ENCODE measurements at regions not wholly inside any gene's neighbourhood (a gene's known extent, or its start where the extent isn't known, plus 50 kb on each side); places are given as distances from the start of the nearest gene placed in this dataset.

DNA sequence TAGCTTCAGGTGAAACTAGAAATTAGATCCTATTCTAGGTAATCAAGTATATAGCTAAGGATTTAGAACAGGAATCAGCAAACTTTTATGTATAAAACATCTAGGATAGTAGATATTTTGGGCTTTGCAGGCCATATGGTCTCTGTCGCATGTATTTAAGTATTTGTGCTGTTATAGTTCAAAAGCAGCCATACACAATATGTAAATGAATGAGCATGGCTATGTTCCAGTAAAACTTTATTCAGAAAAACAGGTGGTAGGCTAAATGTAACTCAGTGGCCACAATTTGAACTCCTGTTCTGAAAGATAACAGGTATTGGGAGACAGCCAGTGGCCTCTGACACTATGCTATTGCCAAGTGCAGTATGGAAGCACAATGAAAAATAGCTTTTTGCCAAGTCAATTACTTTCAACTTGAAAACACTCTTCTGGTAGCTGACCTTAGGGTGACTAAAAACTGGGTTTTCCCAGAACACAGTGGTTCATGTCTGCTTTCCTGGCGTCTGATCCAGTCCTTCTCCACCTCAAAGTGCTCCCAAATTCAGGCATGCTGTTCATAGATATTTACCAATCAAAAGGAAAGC is 304.7 kb upstream of the SYT4 start:
- H2BK5ac ChIP-seq (ENCODE audit: low read depth, low read length, poor library complexity, severe bottlenecking): no peak overlapping the region
- DNase-seq: no peak
- H3K18ac ChIP-seq (ENCODE audit: low read depth in 1 of 2, low read length in 2 of 2): no peak overlapping the region
- no peak overlapping the region for H3K27ac ChIP-seq (ENCODE audit: low read length, poor library complexity, severe bottlenecking)
- H4K8ac ChIP-seq (ENCODE audit: low read length): no peak overlapping the region
- no peak overlapping the region for H2AK5ac ChIP-seq (ENCODE audit: low read length, severe bottlenecking)
- WGBS: 79% methylated on average over 2 of the region's 2 CpGs
- no peaks in the 10 kb centered on the region for H3K4me1 ChIP-seq (ENCODE audit: control insufficient read depth, insufficient read depth, low read depth, low read length)
- no peaks in the 10 kb centered on the region for H3K79me1 ChIP-seq (replicated peaks; ENCODE audit: low read length, poor library complexity, severe bottlenecking)
- H3K23ac ChIP-seq (ENCODE audit: low read length in 2 of 2): no peak overlapping the region
- no peak overlapping the region for H3K4ac ChIP-seq (ENCODE audit: low read depth in 1 of 2, low read length in 2 of 2)
- H3K4me3 ChIP-seq (ENCODE audit: insufficient read depth in 1 of 2, low read depth in 1 of 2, low read length in 2 of 2): no peak overlapping the region
- no peak overlapping the region for H2BK120ac ChIP-seq (ENCODE audit: low read depth, low read length)
- H3K9me3 ChIP-seq (ENCODE audit: control insufficient read depth, low read length): no peaks in the 10 kb centered on the region
- no peak overlapping the region for H3K4me2 ChIP-seq (ENCODE audit: low read length, poor library complexity, severe bottlenecking)
- no peak overlapping the region for H3K9ac ChIP-seq (ENCODE audit: low read length)
- no peaks in the 10 kb centered on the region for H3K27me3 ChIP-seq (ENCODE audit: control insufficient read depth in 1 of 2, insufficient read depth in 1 of 2, low read length in 2 of 2)
- H2AFZ ChIP-seq (ENCODE audit: low read depth, low read length): no peak overlapping the region
- H2BK15ac ChIP-seq (ENCODE audit: low read depth, poor library complexity, severe bottlenecking): no peak overlapping the region
- H3K36me3 ChIP-seq (ENCODE audit: control insufficient read depth in 1 of 2, insufficient read depth in 2 of 2, low read depth in 1 of 2, low read length in 2 of 2): no peaks in the 10 kb centered on the region
- no peak overlapping the region for H3K14ac ChIP-seq (ENCODE audit: low read length in 2 of 2)
- H2BK12ac ChIP-seq (ENCODE audit: low read length in 2 of 2): no peak overlapping the region
- no peak overlapping the region for H4K91ac ChIP-seq (ENCODE audit: low read length)

GRCh38 chr18:43587538-43588153 is 310.4 kb upstream of the SYT4 start:
- peak; percentile 57 for DNase-seq
- H2BK15ac ChIP-seq (ENCODE audit: low read depth, poor library complexity, severe bottlenecking): no peak overlapping the region
- no peak overlapping the region for H3K18ac ChIP-seq (ENCODE audit: low read depth in 1 of 2, low read length in 2 of 2)
- H3K23ac ChIP-seq (ENCODE audit: low read length in 2 of 2): no peak overlapping the region
- H2BK5ac ChIP-seq (ENCODE audit: low read depth, low read length, poor library complexity, severe bottlenecking): no peak overlapping the region
- no peak overlapping the region for H4K8ac ChIP-seq (ENCODE audit: low read length)
- no peak overlapping the region for H3K9ac ChIP-seq (ENCODE audit: low read length)
- H2AK5ac ChIP-seq (ENCODE audit: low read length, severe bottlenecking): no peak overlapping the region
- H3K4me3 ChIP-seq (ENCODE audit: insufficient read depth in 1 of 2, low read depth in 1 of 2, low read length in 2 of 2): no peak overlapping the region
- no peak overlapping the region for H4K91ac ChIP-seq (ENCODE audit: low read length)
- H3K79me1 ChIP-seq (replicated peaks; ENCODE audit: low read length, poor library complexity, severe bottlenecking): no peaks in the 10 kb centered on the region
- WGBS: 0% methylated on average over 1 of the region's 1 CpG
- H3K4me2 ChIP-seq (ENCODE audit: low read length, poor library complexity, severe bottlenecking): no peak overlapping the region
- peaks cover 2% of the 10 kb centered on the region for H3K4me1 ChIP-seq (ENCODE audit: control insufficient read depth, insufficient read depth, low read depth, low read length)
- H2AFZ ChIP-seq (ENCODE audit: low read depth, low read length): no peak overlapping the region
- H2BK12ac ChIP-seq (ENCODE audit: low read length in 2 of 2): no peak overlapping the region
- no peak overlapping the region for H2BK120ac ChIP-seq (ENCODE audit: low read depth, low read length)
- no peaks in the 10 kb centered on the region for H3K27me3 ChIP-seq (ENCODE audit: control insufficient read depth in 1 of 2, insufficient read depth in 1 of 2, low read length in 2 of 2)
- H3K36me3 ChIP-seq (ENCODE audit: control insufficient read depth in 1 of 2, insufficient read depth in 2 of 2, low read depth in 1 of 2, low read length in 2 of 2): no peaks in the 10 kb centered on the region
- no peaks in the 10 kb centered on the region for H3K9me3 ChIP-seq (ENCODE audit: control insufficient read depth, low read length)
- no peak overlapping the region for H3K14ac ChIP-seq (ENCODE audit: low read length in 2 of 2)
- no peak overlapping the region for H3K27ac ChIP-seq (ENCODE audit: low read length, poor library complexity, severe bottlenecking)
- H3K4ac ChIP-seq (ENCODE audit: low read depth in 1 of 2, low read length in 2 of 2): no peak overlapping the region

DNA sequence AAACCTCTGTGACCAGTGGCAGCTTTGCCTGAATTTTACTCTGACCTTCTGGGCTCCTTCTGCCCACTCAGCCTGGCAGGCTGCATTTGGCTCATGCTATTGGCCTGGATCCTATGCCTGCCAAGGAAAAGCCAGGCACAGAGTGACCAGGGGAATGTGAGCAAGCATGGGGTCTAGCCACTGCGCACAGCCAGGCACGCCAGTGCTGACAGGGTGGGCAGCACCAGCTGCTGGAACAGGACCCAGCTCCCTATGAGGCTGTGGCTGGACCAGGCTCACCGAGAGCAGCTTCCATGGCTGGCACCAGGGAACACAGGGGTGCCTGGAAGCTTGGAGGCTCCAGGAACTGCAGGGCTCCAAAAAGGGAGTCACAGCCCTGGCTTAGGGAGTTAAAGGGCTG is 311.5 kb upstream of the SYT4 start:
- H4K8ac ChIP-seq (ENCODE audit: low read length): no peak overlapping the region
- no peaks in the 10 kb centered on the region for H3K79me1 ChIP-seq (replicated peaks; ENCODE audit: low read length, poor library complexity, severe bottlenecking)
- no peak overlapping the region for H2AK5ac ChIP-seq (ENCODE audit: low read length, severe bottlenecking)
- 91% methylated on average over 3 of the region's 3 CpGs for WGBS
- peak overlapping the region in 1 of 2 experiments; percentile 23 for H3K14ac ChIP-seq (ENCODE audit: low read length in 2 of 2)
- H3K4me1 ChIP-seq (ENCODE audit: control insufficient read depth, insufficient read depth, low read depth, low read length): peaks cover 2% of the 10 kb centered on the region
- H3K4me2 ChIP-seq (ENCODE audit: low read length, poor library complexity, severe bottlenecking): no peak overlapping the region
- no peak overlapping the region for H3K4me3 ChIP-seq (ENCODE audit: insufficient read depth in 1 of 2, low read depth in 1 of 2, low read length in 2 of 2)
- no peak for DNase-seq
- no peak overlapping the region for H4K91ac ChIP-seq (ENCODE audit: low read length)
- no peaks in the 10 kb centered on the region for H3K9me3 ChIP-seq (ENCODE audit: control insufficient read depth, low read length)
- H2BK5ac ChIP-seq (ENCODE audit: low read depth, low read length, poor library complexity, severe bottlenecking): no peak overlapping the region
- H3K23ac ChIP-seq (ENCODE audit: low read length in 2 of 2): no peak overlapping the region
- no peaks in the 10 kb centered on the region for H3K36me3 ChIP-seq (ENCODE audit: control insufficient read depth in 1 of 2, insufficient read depth in 2 of 2, low read depth in 1 of 2, low read length in 2 of 2)
- no peak overlapping the region for H3K4ac ChIP-seq (ENCODE audit: low read depth in 1 of 2, low read length in 2 of 2)
- H3K27ac ChIP-seq (ENCODE audit: low read length, poor library complexity, severe bottlenecking): no peak overlapping the region
- no peak overlapping the region for H3K9ac ChIP-seq (ENCODE audit: low read length)
- no peak overlapping the region for H3K18ac ChIP-seq (ENCODE audit: low read depth in 1 of 2, low read length in 2 of 2)
- no peaks in the 10 kb centered on the region for H3K27me3 ChIP-seq (ENCODE audit: control insufficient read depth in 1 of 2, insufficient read depth in 1 of 2, low read length in 2 of 2)
- H2AFZ ChIP-seq (ENCODE audit: low read depth, low read length): peak overlapping the region; percentile 36
- no peak overlapping the region for H2BK15ac ChIP-seq (ENCODE audit: low read depth, poor library complexity, severe bottlenecking)
- no peak overlapping the region for H2BK120ac ChIP-seq (ENCODE audit: low read depth, low read length)
- H2BK12ac ChIP-seq (ENCODE audit: low read length in 2 of 2): no peak overlapping the region

DNA sequence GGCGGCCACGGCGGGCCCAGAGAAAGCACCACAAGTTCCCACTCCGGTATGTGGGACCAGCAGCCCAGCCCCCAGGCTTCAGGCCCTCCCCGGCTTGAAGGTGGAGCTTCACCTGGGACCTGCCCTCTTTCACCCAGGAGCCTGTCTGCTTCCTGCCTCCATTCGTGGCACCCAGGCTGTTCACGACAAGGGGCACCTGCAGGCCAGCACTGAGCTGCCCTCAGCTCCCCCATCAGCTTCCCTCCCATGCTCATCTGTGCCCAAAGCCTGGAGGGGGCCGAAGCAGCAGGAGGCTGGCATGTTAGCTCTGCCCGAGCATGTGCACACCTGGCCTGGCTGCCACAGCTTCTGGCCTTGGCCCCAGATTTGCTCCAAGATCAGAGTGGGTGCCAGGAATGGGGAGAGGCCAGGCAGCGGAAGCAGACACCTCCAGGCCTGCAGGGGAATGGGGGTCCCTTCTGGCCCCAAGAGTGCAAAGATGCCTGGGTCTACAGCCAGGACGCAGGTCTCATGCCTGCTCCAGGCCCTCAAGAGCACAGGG is 312.4 kb upstream of the SYT4 start:
- no peak for DNase-seq
- H3K4ac ChIP-seq (ENCODE audit: low read depth in 1 of 2, low read length in 2 of 2): no peak overlapping the region
- H3K79me1 ChIP-seq (replicated peaks; ENCODE audit: low read length, poor library complexity, severe bottlenecking): no peaks in the 10 kb centered on the region
- no peaks in the 10 kb centered on the region for H3K27me3 ChIP-seq (ENCODE audit: control insufficient read depth in 1 of 2, insufficient read depth in 1 of 2, low read length in 2 of 2)
- H2BK12ac ChIP-seq (ENCODE audit: low read length in 2 of 2): no peak overlapping the region
- H2BK5ac ChIP-seq (ENCODE audit: low read depth, low read length, poor library complexity, severe bottlenecking): no peak overlapping the region
- no peak overlapping the region for H3K4me2 ChIP-seq (ENCODE audit: low read length, poor library complexity, severe bottlenecking)
- H3K9ac ChIP-seq (ENCODE audit: low read length): no peak overlapping the region
- H3K4me1 ChIP-seq (ENCODE audit: control insufficient read depth, insufficient read depth, low read depth, low read length): peaks cover 2% of the 10 kb centered on the region
- no peak overlapping the region for H2AFZ ChIP-seq (ENCODE audit: low read depth, low read length)
- H2BK15ac ChIP-seq (ENCODE audit: low read depth, poor library complexity, severe bottlenecking): no peak overlapping the region
- H2BK120ac ChIP-seq (ENCODE audit: low read depth, low read length): no peak overlapping the region
- no peak overlapping the region for H3K18ac ChIP-seq (ENCODE audit: low read depth in 1 of 2, low read length in 2 of 2)
- H3K23ac ChIP-seq (ENCODE audit: low read length in 2 of 2): no peak overlapping the region
- H4K91ac ChIP-seq (ENCODE audit: low read length): peak overlapping the region; percentile 16
- no peaks in the 10 kb centered on the region for H3K9me3 ChIP-seq (ENCODE audit: control insufficient read depth, low read length)
- WGBS: 91% methylated on average over 11 of the region's 11 CpGs
- H3K27ac ChIP-seq (ENCODE audit: low read length, poor library complexity, severe bottlenecking): no peak overlapping the region
- H3K4me3 ChIP-seq (ENCODE audit: insufficient read depth in 1 of 2, low read depth in 1 of 2, low read length in 2 of 2): no peak overlapping the region
- no peak overlapping the region for H2AK5ac ChIP-seq (ENCODE audit: low read length, severe bottlenecking)
- no peaks in the 10 kb centered on the region for H3K36me3 ChIP-seq (ENCODE audit: control insufficient read depth in 1 of 2, insufficient read depth in 2 of 2, low read depth in 1 of 2, low read length in 2 of 2)
- H3K14ac ChIP-seq (ENCODE audit: low read length in 2 of 2): peak overlapping the region in 1 of 2 experiments; percentile 30
- H4K8ac ChIP-seq (ENCODE audit: low read length): no peak overlapping the region
